SK-N-SH (cell line): ENCODE measurements at regions not wholly inside any gene's neighbourhood (a gene's known extent, or its start where the extent isn't known, plus 50 kb on each side); places are given as distances from the start of the nearest gene placed in this dataset.

Experiments
- CTCF ChIP-seq: fragments of 200-600 bp; sonication (generic); IDR thresholded peaks from 2 replicates; pipeline ENCODE4 v1.6.1; 2017; ENCODE audit warnings: antibody characterized with exemption, mild to moderate bottlenecking, moderate library complexity
- EZH2phosphoT487 ChIP-seq: fragments of 200-600 bp; sonication (generic); IDR thresholded peaks from 2 replicates; pipeline ENCODE4 v1.6.1; 2017; ENCODE audit warnings: low read depth, mixed run types, mild to moderate bottlenecking, antibody characterized with exemption, moderate library complexity, borderline replicate concordance
- FOXM1 ChIP-seq: IDR thresholded peaks from 2 replicates; pipeline ENCODE4 v1.4.0; 2012; ENCODE audit warnings: low read depth, mild to moderate bottlenecking
- GATA2 ChIP-seq: sonication (generic); formaldehyde crosslinking; IDR thresholded peaks from 2 replicates; pipeline ENCODE4 v1.5.0; 2020; ENCODE audit warnings: mild to moderate bottlenecking, missing genetic modification reagents
- NFIC ChIP-seq: IDR thresholded peaks from 2 replicates; pipeline ENCODE4 v1.4.0; 2012; ENCODE audit warnings: borderline replicate concordance
- POLR2AphosphoS5 ChIP-seq: IDR thresholded peaks from 2 replicates; pipeline ENCODE4 v1.6.1; 2012; ENCODE audit warnings: low read depth, low read length
- RAD21 ChIP-seq: IDR thresholded peaks from 2 replicates; pipeline ENCODE4 v1.6.1; 2012; ENCODE audit warnings: mild to moderate bottlenecking, low read length
- RFX5 ChIP-seq: IDR thresholded peaks from 2 replicates; pipeline ENCODE4 v1.6.1; 2012; ENCODE audit warnings: mild to moderate bottlenecking, improper control_type of control experiment, low read length
- TAF1 ChIP-seq: IDR thresholded peaks from 2 replicates; pipeline ENCODE4 v1.6.1; 2012; ENCODE audit warnings: low read depth, mild to moderate bottlenecking, low read length, moderate library complexity, borderline replicate concordance
- USF1 ChIP-seq: IDR thresholded peaks from 2 replicates; pipeline ENCODE4 v1.4.0; 2012; ENCODE audit warnings: low read depth, borderline replicate concordance
- YY1 ChIP-seq: IDR thresholded peaks from 2 replicates; pipeline ENCODE4 v1.4.0; 2012; ENCODE audit warnings: low read depth, mild to moderate bottlenecking
- TF ChIP-seq, protein P1 (sequence below): fragments of 150-350 bp; IDR thresholded peaks from 2 replicates; pipeline ENCODE4 v1.6.1; 2017; ENCODE audit warnings: antibody characterized with exemption, low read length, low read depth, borderline replicate concordance
- TF ChIP-seq, protein P2 (sequence below): IDR thresholded peaks from 2 replicates; pipeline ENCODE4 v1.6.1; 2012; ENCODE audit warnings: mild to moderate bottlenecking, low read depth, low read length, moderate library complexity

DNA sequence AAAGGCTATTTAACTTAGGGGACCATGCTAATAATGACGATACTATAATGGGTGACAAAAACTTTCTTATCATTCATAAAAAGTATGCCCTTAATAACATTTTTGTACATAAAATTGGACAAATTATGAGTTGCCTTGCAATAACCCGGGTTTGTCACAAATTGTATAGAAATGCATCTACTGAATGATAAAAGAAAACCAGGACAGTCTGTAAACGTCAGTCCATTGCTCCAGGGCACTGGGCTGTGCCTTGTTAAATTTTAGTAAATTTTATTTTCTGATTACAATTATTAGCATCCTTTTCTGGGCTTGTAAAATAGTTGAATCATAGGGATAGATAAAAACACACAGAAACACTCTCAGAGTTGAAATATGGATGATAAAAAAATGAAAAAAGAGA, 778.3 kb downstream of the RAPGEF2 start:
- no peak for TF ChIP-seq FOXM1
- no peak for TF ChIP-seq CTCF
- no peak for TF ChIP-seq RAD21
- TF ChIP-seq GATA2 (CRISPR knock-in tag) = peak; percentile 43
- TF ChIP-seq RFX5 = no peak
- TF ChIP-seq TAF1 = no peak
- no peak for TF ChIP-seq USF1
- TF ChIP-seq, protein P1, sequence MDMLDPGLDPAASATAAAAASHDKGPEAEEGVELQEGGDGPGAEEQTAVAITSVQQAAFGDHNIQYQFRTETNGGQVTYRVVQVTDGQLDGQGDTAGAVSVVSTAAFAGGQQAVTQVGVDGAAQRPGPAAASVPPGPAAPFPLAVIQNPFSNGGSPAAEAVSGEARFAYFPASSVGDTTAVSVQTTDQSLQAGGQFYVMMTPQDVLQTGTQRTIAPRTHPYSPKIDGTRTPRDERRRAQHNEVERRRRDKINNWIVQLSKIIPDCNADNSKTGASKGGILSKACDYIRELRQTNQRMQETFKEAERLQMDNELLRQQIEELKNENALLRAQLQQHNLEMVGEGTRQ = no peak
- no peak for TF ChIP-seq NFIC
- TF ChIP-seq EZH2phosphoT487 = no peak
- TF ChIP-seq POLR2AphosphoS5 = no peak
- TF ChIP-seq YY1 = no peak
- TF ChIP-seq, protein P2, sequence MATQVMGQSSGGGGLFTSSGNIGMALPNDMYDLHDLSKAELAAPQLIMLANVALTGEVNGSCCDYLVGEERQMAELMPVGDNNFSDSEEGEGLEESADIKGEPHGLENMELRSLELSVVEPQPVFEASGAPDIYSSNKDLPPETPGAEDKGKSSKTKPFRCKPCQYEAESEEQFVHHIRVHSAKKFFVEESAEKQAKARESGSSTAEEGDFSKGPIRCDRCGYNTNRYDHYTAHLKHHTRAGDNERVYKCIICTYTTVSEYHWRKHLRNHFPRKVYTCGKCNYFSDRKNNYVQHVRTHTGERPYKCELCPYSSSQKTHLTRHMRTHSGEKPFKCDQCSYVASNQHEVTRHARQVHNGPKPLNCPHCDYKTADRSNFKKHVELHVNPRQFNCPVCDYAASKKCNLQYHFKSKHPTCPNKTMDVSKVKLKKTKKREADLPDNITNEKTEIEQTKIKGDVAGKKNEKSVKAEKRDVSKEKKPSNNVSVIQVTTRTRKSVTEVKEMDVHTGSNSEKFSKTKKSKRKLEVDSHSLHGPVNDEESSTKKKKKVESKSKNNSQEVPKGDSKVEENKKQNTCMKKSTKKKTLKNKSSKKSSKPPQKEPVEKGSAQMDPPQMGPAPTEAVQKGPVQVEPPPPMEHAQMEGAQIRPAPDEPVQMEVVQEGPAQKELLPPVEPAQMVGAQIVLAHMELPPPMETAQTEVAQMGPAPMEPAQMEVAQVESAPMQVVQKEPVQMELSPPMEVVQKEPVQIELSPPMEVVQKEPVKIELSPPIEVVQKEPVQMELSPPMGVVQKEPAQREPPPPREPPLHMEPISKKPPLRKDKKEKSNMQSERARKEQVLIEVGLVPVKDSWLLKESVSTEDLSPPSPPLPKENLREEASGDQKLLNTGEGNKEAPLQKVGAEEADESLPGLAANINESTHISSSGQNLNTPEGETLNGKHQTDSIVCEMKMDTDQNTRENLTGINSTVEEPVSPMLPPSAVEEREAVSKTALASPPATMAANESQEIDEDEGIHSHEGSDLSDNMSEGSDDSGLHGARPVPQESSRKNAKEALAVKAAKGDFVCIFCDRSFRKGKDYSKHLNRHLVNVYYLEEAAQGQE = no peak
